WI38 (cell line): ENCODE measurements at regions not wholly inside any gene's neighbourhood (a gene's known extent, or its start where the extent isn't known, plus 50 kb on each side); places are given as distances from the start of the nearest gene placed in this dataset.
"Not testable (repeated sequence)": the region's sequence is repeated elsewhere in the genome, so short reads cannot be mapped to it uniquely, and the experiment has no call there.

ENCODE experiments used
- H3K4me3 ChIP-seq: 2 replicates; pipeline ENCODE4 v1.5.1; 2011; ENCODE audit warnings: low read depth, mild to moderate bottlenecking, control low read depth, low read length
- TF ChIP-seq, protein P1 (sequence below): IDR thresholded peaks from 2 replicates; pipeline ENCODE4 v1.5.1; 2012; ENCODE audit warnings: low read depth, mild to moderate bottlenecking, control low read depth, low read length

DNA sequence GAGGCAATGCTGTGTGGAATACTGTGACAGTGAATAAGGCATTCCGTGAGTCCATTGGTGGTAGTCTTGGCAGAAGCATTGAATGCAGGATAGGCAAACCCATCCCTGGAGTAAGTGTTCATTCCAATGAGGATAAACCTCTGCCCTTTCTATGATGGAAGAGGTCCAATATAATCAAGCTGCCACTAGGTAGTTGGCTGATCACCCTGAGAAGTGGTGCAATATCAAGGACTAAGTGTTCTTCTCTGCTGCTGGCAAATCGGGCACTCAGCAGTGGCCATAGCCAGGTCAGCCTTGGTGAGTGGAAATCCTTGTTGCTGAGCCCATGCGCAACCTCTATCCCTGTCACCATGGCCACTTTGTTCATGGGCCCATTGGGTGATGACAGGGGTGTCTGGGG, 70.1 kb downstream of the FBXO4 start:
- TF ChIP-seq, protein P1, sequence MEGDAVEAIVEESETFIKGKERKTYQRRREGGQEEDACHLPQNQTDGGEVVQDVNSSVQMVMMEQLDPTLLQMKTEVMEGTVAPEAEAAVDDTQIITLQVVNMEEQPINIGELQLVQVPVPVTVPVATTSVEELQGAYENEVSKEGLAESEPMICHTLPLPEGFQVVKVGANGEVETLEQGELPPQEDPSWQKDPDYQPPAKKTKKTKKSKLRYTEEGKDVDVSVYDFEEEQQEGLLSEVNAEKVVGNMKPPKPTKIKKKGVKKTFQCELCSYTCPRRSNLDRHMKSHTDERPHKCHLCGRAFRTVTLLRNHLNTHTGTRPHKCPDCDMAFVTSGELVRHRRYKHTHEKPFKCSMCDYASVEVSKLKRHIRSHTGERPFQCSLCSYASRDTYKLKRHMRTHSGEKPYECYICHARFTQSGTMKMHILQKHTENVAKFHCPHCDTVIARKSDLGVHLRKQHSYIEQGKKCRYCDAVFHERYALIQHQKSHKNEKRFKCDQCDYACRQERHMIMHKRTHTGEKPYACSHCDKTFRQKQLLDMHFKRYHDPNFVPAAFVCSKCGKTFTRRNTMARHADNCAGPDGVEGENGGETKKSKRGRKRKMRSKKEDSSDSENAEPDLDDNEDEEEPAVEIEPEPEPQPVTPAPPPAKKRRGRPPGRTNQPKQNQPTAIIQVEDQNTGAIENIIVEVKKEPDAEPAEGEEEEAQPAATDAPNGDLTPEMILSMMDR, result no peak
- no peak overlapping the region for H3K4me3 ChIP-seq

DNA sequence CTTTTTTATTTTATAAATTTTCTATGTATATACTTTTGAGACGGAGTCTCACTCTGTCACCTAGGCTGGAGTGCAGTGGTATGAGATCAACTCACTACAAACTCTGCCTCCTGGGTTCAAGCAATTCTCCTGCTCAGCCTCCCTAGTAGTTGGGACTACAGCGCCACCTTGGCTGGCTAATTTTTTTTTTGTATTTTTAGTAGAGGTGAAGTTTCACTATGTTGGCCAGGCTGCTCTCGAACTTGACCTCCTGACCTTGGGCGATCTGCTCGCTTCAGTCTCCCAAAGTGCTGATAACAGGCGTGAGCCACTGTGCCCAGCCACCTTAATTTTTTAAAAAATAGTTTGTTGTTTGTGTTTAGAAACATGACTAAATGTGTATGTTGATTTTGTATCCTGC, 76.6 kb downstream of the FBXO4 start:
- H3K4me3 ChIP-seq, result no peak overlapping the region
- TF ChIP-seq, protein P1, result no peak

DNA sequence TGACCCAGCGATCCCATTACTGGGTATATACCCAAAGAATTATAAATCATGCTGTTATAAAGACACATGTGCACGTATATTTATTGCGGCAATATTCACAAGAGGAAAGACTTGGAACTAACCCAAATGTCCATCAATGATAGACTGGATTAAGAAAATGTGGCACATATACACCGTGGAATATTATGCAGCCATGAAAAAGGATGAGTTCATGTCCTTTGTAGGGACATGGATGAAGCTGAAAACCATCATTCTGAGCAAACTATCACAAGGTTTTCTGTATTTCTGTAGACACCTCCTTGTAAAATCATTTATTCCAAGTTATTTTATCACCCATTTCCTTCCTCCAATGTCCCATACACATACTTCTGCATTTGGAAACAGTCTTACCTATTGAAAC, 78.8 kb downstream of the FBXO4 start:
- not testable (repeated sequence) for H3K4me3 ChIP-seq

DNA sequence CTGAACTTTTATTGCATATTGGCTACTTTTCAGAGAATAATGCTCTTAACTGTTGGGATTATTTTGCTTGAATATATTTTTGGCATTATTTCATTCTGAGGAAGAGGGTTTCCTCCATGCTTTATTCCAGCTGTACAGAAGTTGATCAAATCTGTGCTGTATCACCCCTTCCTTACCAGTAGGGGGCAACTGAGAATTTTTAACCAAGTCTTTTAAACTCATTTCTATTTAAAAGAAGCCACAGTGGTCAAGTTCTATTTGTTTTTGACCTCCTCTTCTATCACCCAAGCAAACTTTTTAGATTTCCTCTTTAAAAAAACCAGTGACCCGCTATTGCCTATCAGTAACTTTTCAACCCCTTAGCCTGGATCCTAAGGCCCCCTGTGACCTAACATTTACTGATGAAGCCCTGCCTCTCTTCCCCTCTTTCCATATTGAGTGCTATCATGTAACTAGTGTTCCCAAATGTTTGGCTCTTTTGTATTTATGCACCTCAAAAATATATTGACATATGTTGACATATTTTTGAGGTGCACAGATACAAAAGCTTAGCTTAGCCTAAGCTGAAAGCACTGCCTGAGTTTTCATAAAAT, 80.6 kb downstream of the FBXO4 start:
- no peak overlapping the region for H3K4me3 ChIP-seq
- TF ChIP-seq, protein P1, result peak; percentile 22; the same call in 1 of the 2 replicates

DNA sequence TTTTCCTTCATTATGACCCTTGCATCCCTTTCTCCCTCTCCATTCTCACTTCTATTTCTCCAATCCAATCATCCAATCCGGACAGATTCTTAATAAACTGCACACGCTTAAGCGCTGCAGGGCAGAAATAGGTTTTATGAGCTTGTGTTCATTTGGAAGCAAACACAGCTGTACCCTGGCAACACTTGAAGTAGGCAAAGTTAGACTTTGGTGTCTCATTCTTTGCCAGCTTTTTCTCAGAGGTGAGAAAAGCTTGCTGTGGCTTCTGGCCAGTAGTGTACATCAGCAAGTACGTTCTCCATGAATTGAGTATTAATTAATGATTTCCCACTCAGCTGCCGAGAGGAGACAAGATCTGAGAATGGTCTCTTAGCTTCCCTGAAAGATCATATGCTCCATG, 88.5 kb downstream of the FBXO4 start:
- TF ChIP-seq, protein P1, result no peak
- H3K4me3 ChIP-seq, result no peak overlapping the region

DNA sequence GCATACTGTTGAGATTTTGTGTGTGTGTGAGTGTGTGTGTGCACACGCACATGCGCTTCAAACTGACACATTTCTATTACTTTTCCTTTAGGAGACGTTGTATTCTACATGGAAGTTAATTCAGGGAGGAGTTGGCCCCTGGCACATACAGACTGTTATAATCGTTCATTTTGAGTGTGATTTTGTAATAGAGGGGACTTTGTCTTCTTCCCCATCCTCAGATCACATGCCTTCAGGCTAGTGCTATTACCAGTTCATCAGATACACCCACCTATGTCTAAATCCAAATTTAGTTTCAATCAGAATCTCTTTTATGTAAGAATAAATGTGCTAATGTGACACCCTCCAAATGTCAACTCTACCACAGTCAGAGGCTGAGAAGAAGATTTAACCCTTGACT, 90.2 kb downstream of the FBXO4 start:
- TF ChIP-seq, protein P1, result no peak
- H3K4me3 ChIP-seq, result no peak overlapping the region

DNA sequence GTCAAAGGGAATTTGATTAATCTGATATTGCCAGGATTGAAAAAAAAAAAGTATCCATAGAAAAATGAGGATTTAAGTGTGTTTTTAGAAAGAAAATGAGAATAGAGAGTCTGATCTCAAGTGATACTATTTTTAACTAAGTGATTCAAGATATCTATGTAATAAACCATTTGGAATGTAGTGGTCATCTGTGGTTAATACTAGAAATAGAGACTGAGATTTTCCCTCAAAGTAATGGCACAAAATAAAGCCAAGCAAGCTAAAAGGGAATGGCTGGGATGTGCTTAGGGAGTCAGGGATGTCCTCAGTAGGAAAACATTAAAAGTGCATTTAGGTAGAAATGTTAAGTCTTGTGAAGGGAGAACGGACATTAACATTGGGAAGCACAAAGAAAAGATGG, 90.6 kb downstream of the FBXO4 start:
- TF ChIP-seq, protein P1, result no peak
- no peak overlapping the region for H3K4me3 ChIP-seq
